ENCODE measurements at regions not wholly inside any gene's neighbourhood (a gene's known extent, or its start where the extent isn't known, plus 50 kb on each side); places are given as distances from the start of the nearest gene placed in this dataset.

GRCh38 chr4:11175374-11175773, 253.3 kb downstream of the HS3ST1 start:
- TF ChIP-seq, protein P1, sequence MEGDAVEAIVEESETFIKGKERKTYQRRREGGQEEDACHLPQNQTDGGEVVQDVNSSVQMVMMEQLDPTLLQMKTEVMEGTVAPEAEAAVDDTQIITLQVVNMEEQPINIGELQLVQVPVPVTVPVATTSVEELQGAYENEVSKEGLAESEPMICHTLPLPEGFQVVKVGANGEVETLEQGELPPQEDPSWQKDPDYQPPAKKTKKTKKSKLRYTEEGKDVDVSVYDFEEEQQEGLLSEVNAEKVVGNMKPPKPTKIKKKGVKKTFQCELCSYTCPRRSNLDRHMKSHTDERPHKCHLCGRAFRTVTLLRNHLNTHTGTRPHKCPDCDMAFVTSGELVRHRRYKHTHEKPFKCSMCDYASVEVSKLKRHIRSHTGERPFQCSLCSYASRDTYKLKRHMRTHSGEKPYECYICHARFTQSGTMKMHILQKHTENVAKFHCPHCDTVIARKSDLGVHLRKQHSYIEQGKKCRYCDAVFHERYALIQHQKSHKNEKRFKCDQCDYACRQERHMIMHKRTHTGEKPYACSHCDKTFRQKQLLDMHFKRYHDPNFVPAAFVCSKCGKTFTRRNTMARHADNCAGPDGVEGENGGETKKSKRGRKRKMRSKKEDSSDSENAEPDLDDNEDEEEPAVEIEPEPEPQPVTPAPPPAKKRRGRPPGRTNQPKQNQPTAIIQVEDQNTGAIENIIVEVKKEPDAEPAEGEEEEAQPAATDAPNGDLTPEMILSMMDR (IDR thresholded peaks at IDR 0.05), result no peak
- TF ChIP-seq POLR2A (IDR thresholded peaks at IDR 0.05), result no peak
- H3K27me3 ChIP-seq, result no peaks in the 10 kb centered on the region
- H3K9me3 ChIP-seq, result no peaks in the 10 kb centered on the region
- intact Hi-C loops (cut with DNase I), result no loop called here
- no peak overlapping the region for H3K27ac ChIP-seq
- H3K4me1 ChIP-seq, result no peaks in the 10 kb centered on the region
- H3K4me3 ChIP-seq, result no peak overlapping the region
- no peaks in the 10 kb centered on the region for H3K36me3 ChIP-seq (replicated peaks in 1 of 2; ENCODE audit: insufficient read depth in 1 of 2, low read depth in 2 of 2)
- DNase-seq, result no peak
- no peak for ATAC-seq

DNA sequence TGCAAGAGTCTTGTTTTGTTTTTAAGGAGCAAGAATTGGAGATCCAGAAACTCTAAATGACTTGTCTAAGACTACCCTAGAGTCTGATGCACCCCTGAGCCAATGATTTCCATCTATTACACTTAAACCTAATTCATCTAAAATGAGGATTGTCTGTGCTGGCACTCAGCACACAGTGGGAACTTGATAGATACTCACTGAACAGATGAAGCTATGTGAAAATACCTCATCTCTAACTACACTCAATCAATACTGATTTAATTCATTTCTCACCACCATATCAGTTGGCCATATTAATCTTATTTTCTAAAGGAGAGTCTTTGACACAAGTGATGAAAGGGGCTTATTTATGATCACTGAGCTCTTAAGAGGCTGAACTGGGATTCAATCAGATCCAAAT, 262.1 kb downstream of the HS3ST1 start:
- no peaks in the 10 kb centered on the region for H3K9me3 ChIP-seq
- H3K27me3 ChIP-seq, result no peaks in the 10 kb centered on the region
- H3K4me1 ChIP-seq, result no peaks in the 10 kb centered on the region
- H3K4me3 ChIP-seq, result no peak overlapping the region
- intact Hi-C loops (cut with DNase I), result no loop called here
- H3K27ac ChIP-seq, result no peak overlapping the region
- DNase-seq (no peak), ATAC-seq (no peak)
- TF ChIP-seq, protein P1 (IDR thresholded peaks at IDR 0.05), result no peak
- TF ChIP-seq POLR2A (IDR thresholded peaks at IDR 0.05), result no peak
- H3K36me3 ChIP-seq (replicated peaks in 1 of 2; ENCODE audit: insufficient read depth in 1 of 2, low read depth in 2 of 2), result no peaks in the 10 kb centered on the region

GRCh38 chr4:11166034-11166433, 262.7 kb downstream of the HS3ST1 start:
- H3K9me3 ChIP-seq, result no peaks in the 10 kb centered on the region
- no peaks in the 10 kb centered on the region for H3K4me1 ChIP-seq
- intact Hi-C loops (cut with DNase I), result no loop called here
- H3K4me3 ChIP-seq, result no peak overlapping the region
- DNase-seq, result no peak
- 57 to 59% methylated on average over 4 of the region's 4 CpGs for WGBS, 2 donors
- H3K27ac ChIP-seq, result no peak overlapping the region
- no peaks in the 10 kb centered on the region for H3K27me3 ChIP-seq
- no peaks in the 10 kb centered on the region for H3K36me3 ChIP-seq (replicated peaks in 1 of 2; ENCODE audit: insufficient read depth in 1 of 2, low read depth in 2 of 2)
- ATAC-seq, result no peak
- TF ChIP-seq, protein P1 (IDR thresholded peaks at IDR 0.05), result no peak
- no peak for TF ChIP-seq POLR2A (IDR thresholded peaks at IDR 0.05)

GRCh38 chr4:11165052-11165451, 263.6 kb downstream of the HS3ST1 start:
- intact Hi-C loops (cut with DNase I), result no loop called here
- H3K36me3 ChIP-seq (replicated peaks in 1 of 2; ENCODE audit: insufficient read depth in 1 of 2, low read depth in 2 of 2), result no peaks in the 10 kb centered on the region
- H3K4me1 ChIP-seq, result no peaks in the 10 kb centered on the region
- no peak overlapping the region for H3K27ac ChIP-seq
- DNase-seq, result no peak
- no peaks in the 10 kb centered on the region for H3K27me3 ChIP-seq
- no peak for TF ChIP-seq POLR2A (IDR thresholded peaks at IDR 0.05)
- TF ChIP-seq, protein P1 (IDR thresholded peaks at IDR 0.05), result no peak
- no peak for ATAC-seq
- WGBS, 2 donors, result 44 to 54% methylated on average over 5 of the region's 5 CpGs
- H3K9me3 ChIP-seq, result no peaks in the 10 kb centered on the region
- H3K4me3 ChIP-seq, result no peak overlapping the region

GRCh38 chr4:11160288-11160687, 268.4 kb downstream of the HS3ST1 start:
- H3K9me3 ChIP-seq, result no peaks in the 10 kb centered on the region
- H3K4me1 ChIP-seq, result no peaks in the 10 kb centered on the region
- DNase-seq (no peak), ATAC-seq (no peak)
- no peaks in the 10 kb centered on the region for H3K36me3 ChIP-seq (replicated peaks in 1 of 2; ENCODE audit: insufficient read depth in 1 of 2, low read depth in 2 of 2)
- intact Hi-C loops (cut with DNase I), result no loop called here
- H3K27me3 ChIP-seq, result no peaks in the 10 kb centered on the region
- no peak overlapping the region for H3K4me3 ChIP-seq
- H3K27ac ChIP-seq, result no peak overlapping the region
- TF ChIP-seq POLR2A (IDR thresholded peaks at IDR 0.05), result no peak
- TF ChIP-seq, protein P1 (IDR thresholded peaks at IDR 0.05), result no peak

All from body of pancreas (tissue), 4 donors.